ENCODE measurements at regions not wholly inside any gene's neighbourhood (a gene's known extent, or its start where the extent isn't known, plus 50 kb on each side); places are given as distances from the start of the nearest gene placed in this dataset.

GRCh38 chr20:53831228-53831627, 237.6 kb upstream of the ZNF217 start:
- Histone ChIP-seq H3K4me1 (peaks cover 0 to 28% (median 6%) of the 10 kb centered on the region in 4 donors), H3K4me3 (no peak overlapping the region), H3K27me3 (no peaks in the 10 kb centered on the region), H3K36me3 (no peaks in the 10 kb centered on the region), H3K27ac (peak overlapping the region in 1 of 3 donors; percentile 75), H3K9me3 (no peaks in the 10 kb centered on the region)
- intact Hi-C loops (cut with DNase I) = no loop called here
- no peak for ATAC-seq
- TF ChIP-seq CTCF (IDR thresholded peaks at IDR 0.05) = no peak
- no peak for TF ChIP-seq POLR2A (IDR thresholded peaks at IDR 0.05)
- WGBS (ENCODE audit: insufficient coverage, low coverage, low lambda C conversion rate, missing lambda C conversion rate) = 99% methylated on average over 5 of the region's 5 CpGs
- peak in 1 of 3 donors; percentile 26 for DNase-seq

- Histone ChIP-seq H3K4me3 (peak overlapping the region in 1 of 3 donors; percentile 0), H3K27me3 (no peaks in the 10 kb centered on the region), H3K9me3 (no peaks in the 10 kb centered on the region), H3K4me1 (peaks cover 0 to 28% (median 6%) of the 10 kb centered on the region in 4 donors), H3K36me3 (no peaks in the 10 kb centered on the region), H3K27ac (peak overlapping the region; percentile 75 to 82 (median 81))
- 5% methylated on average over 5 of the region's 5 CpGs for WGBS (ENCODE audit: insufficient coverage, low coverage, low lambda C conversion rate, missing lambda C conversion rate)
- TF ChIP-seq POLR2A (IDR thresholded peaks at IDR 0.05) (no peak), CTCF (IDR thresholded peaks at IDR 0.05) (no peak)
- intact Hi-C loops (cut with DNase I) = no loop called here
- ATAC-seq = peak; percentile 85 to 92 (median 88)
- peak in 1 of 3 donors; percentile 60 for DNase-seq
These were observed 236.3 kb upstream of the ZNF217 start for GRCh38 chr20:53829724-53830521.

- Histone ChIP-seq H3K4me3 (no peak overlapping the region), H3K27me3 (no peaks in the 10 kb centered on the region), H3K36me3 (no peaks in the 10 kb centered on the region), H3K4me1 (peaks cover 0 to 28% (median 6%) of the 10 kb centered on the region in 4 donors), H3K9me3 (no peaks in the 10 kb centered on the region), H3K27ac (peak overlapping the region; percentile 75 to 82 (median 81))
- ATAC-seq (peak; percentile 17 to 67 (median 23)), DNase-seq (peak in 1 of 3 donors; percentile 15)
- TF ChIP-seq POLR2A (IDR thresholded peaks at IDR 0.05) = no peak
- TF ChIP-seq CTCF (IDR thresholded peaks at IDR 0.05) = no peak
- 17% methylated on average over 8 of the region's 8 CpGs for WGBS (ENCODE audit: insufficient coverage, low coverage, low lambda C conversion rate, missing lambda C conversion rate)
- intact Hi-C loops (cut with DNase I) = no loop called here
These were observed 235.7 kb upstream of the ZNF217 start for GRCh38 chr20:53829255-53829723.

GRCh38 chr20:53828682-53829254, 235.1 kb upstream of the ZNF217 start:
- Histone ChIP-seq H3K4me3 (no peak overlapping the region), H3K27ac (peak overlapping the region; percentile 75 to 82 (median 81)), H3K36me3 (no peaks in the 10 kb centered on the region), H3K9me3 (no peaks in the 10 kb centered on the region), H3K4me1 (peaks cover 0 to 28% (median 6%) of the 10 kb centered on the region in 4 donors), H3K27me3 (no peaks in the 10 kb centered on the region)
- intact Hi-C loops (cut with DNase I) = no loop called here
- DNase-seq (peak in 1 of 3 donors; percentile 28), ATAC-seq (peak; percentile 25 to 50 (median 36))
- 38% methylated on average over 6 of the region's 6 CpGs for WGBS (ENCODE audit: insufficient coverage, low coverage, low lambda C conversion rate, missing lambda C conversion rate)
- TF ChIP-seq POLR2A (IDR thresholded peaks at IDR 0.05) (no peak), CTCF (IDR thresholded peaks at IDR 0.05) (no peak)

Data from right lobe of liver (tissue), 6 donors.